Kidney epithelial cell (primary cell): ENCODE measurements at regions not wholly inside any gene's neighbourhood (a gene's known extent, or its start where the extent isn't known, plus 50 kb on each side); places are given as distances from the start of the nearest gene placed in this dataset.

ENCODE experiments used
- DNase-seq: peaks from one replicate; pipeline ENCODE4 v3.0.0-alpha.2; 2010; ENCODE audit warnings: low read depth
- H3K27me3 ChIP-seq: 2 replicates; pipeline ENCODE4 v1.6.0; 2011; ENCODE audit warnings: low read length; ENCODE audit not compliant: control insufficient read depth, insufficient read depth
- H3K36me3 ChIP-seq: 2 replicates; pipeline ENCODE4 v1.5.1; 2011; ENCODE audit warnings: low read length; ENCODE audit not compliant: control insufficient read depth, insufficient read depth
- H3K4me3 ChIP-seq: 2 replicates; pipeline ENCODE4 v1.5.1; 2011; ENCODE audit warnings: low read depth, mild to moderate bottlenecking, control low read depth, low read length
- TF ChIP-seq, protein P1 (sequence below): IDR thresholded peaks from 2 replicates; pipeline ENCODE4 v1.5.1; 2011; ENCODE audit warnings: mild to moderate bottlenecking, moderate library complexity, low read length, control low read depth, inconsistent platforms; ENCODE audit not compliant: insufficient read depth, poor library complexity, severe bottlenecking

DNA sequence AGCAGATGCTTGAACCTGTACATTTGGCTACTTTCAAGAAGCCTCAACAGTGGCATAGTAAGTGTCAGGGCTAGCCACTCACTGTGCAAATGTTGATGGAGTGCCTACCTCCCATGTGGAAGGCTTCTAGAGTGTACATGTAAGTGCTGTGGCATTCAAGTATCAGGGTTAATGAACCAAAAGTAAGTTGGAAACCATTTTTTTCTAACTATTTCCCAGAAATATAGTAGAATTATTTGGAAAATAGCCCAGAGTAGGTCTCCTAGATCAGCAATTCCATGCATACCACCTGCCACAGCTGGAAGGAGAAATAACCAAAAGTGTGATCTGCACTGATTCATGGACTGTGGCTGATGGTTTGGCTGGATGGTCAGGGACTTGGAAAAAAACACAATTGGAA is 53.3 kb downstream of the FOXD1 start:
- TF ChIP-seq, protein P1, sequence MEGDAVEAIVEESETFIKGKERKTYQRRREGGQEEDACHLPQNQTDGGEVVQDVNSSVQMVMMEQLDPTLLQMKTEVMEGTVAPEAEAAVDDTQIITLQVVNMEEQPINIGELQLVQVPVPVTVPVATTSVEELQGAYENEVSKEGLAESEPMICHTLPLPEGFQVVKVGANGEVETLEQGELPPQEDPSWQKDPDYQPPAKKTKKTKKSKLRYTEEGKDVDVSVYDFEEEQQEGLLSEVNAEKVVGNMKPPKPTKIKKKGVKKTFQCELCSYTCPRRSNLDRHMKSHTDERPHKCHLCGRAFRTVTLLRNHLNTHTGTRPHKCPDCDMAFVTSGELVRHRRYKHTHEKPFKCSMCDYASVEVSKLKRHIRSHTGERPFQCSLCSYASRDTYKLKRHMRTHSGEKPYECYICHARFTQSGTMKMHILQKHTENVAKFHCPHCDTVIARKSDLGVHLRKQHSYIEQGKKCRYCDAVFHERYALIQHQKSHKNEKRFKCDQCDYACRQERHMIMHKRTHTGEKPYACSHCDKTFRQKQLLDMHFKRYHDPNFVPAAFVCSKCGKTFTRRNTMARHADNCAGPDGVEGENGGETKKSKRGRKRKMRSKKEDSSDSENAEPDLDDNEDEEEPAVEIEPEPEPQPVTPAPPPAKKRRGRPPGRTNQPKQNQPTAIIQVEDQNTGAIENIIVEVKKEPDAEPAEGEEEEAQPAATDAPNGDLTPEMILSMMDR: no peak
- no peak overlapping the region for H3K4me3 ChIP-seq
- DNase-seq: no peak
- H3K36me3 ChIP-seq: no peaks in the 10 kb centered on the region
- H3K27me3 ChIP-seq: no peaks in the 10 kb centered on the region

DNA sequence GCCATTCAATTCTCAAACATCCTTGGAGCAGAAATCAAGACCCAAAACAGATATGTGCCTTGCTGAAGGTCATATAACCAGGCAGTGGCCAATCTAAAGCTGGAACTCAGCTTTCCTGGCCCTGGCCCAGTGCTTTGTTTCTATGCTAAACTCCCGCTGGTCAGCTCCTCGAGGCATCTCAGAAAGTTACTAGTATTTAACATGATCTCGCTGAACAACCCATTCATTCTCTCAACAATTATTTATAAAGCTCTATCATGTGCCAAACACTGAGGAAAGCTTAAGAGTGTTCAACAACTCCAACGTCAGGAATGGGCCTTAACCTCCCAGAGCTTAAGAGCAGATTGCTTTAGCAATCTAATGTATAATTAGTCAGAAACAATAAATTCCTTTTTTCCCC is 54.0 kb downstream of the FOXD1 start:
- TF ChIP-seq, protein P1: no peak
- Histone ChIP-seq H3K4me3 (no peak overlapping the region), H3K27me3 (no peaks in the 10 kb centered on the region), H3K36me3 (no peaks in the 10 kb centered on the region)
- DNase-seq: no peak

DNA sequence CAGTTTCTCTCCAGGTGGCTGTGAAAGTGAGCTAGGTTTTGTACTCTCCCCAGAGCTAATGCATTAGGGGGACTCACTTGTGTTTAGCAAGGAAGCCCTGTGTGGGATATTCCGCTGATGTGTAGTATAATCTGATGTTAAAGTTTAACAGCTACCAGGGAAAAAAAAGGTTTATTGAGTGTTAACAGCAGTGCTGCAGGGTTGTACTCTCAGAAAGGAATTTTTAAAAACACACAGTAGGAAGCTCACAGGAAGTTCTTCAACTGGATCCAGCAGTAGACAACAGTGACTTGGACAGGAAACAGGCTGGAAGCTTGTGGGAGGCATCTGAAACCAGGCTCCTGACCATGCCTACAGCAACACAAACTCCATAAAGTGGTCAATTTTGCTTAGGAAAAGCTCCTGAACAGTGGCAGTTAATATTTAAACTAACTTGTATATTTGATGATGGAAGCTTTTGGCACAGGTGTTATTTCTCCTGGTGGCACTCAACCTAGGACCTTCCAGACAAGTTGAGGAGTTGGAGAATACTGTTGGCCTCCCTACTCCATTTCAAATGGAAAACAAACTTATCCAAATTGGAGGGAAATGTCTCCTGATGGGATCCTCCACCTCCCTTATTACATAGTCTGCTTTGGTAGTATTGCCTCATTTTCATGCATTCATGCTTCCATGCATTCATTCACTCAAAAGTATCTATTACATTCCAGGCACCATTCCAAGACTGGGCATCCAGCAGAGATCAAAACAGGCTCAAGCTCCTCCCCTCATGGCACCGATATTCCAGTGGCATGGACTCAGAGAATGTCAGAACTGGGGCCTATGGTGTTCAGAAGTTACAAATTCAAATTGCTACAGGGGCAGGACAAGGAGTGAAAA is 54.7 kb downstream of the FOXD1 start:
- DNase-seq: no peak
- TF ChIP-seq, protein P1: no peak

DNA sequence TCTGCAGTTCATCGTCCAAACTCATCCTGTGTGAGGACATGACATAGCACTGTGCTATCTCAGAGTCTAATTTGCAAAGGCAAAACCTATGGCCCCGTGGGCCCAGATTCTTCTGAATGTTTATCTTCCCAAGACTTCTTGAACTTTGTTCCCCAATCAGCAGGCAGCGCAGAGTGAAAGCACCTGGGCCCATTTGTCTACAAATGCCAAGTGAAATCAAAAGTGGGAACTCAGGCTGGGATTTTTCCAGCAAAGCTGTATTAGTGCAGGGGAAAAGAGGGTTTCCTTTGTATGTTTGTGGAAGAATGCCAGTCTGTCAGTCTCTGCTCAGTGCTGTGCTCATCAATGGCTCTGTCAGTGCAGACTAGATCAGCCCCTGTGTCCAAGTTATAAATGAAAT is 55.8 kb downstream of the FOXD1 start:
- no peaks in the 10 kb centered on the region for H3K27me3 ChIP-seq
- DNase-seq: no peak
- no peak overlapping the region for H3K4me3 ChIP-seq
- TF ChIP-seq, protein P1: no peak
- no peaks in the 10 kb centered on the region for H3K36me3 ChIP-seq

More for the DNA sequence above, 54.7 kb downstream of the FOXD1 start:
- Histone ChIP-seq H3K36me3 (no peaks in the 10 kb centered on the region), H3K27me3 (no peaks in the 10 kb centered on the region), H3K4me3 (no peak overlapping the region)

DNA sequence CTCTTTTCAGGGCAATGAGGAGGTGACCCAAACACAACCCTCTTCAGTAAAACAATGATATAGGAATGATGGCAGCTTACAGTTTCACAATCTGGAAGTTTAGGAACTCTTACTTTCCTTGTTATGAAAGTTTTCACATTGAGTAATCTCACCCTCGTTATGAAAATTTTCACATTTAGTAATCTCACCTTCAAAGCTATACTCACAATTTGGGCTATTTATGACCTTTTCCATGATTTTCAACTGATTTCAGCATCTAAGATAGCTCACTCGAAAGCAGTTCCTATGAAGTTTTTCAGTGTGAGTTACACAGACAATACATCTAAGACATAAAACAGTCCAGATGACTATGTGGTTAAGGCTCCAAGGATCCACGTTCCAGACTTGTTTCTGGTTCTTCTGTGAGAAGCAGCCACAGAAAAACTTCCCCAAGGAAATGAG is 57.1 kb downstream of the FOXD1 start:
- no peak overlapping the region for H3K4me3 ChIP-seq
- TF ChIP-seq, protein P1: no peak
- no peak for DNase-seq
- no peaks in the 10 kb centered on the region for H3K27me3 ChIP-seq
- H3K36me3 ChIP-seq: no peaks in the 10 kb centered on the region

DNA sequence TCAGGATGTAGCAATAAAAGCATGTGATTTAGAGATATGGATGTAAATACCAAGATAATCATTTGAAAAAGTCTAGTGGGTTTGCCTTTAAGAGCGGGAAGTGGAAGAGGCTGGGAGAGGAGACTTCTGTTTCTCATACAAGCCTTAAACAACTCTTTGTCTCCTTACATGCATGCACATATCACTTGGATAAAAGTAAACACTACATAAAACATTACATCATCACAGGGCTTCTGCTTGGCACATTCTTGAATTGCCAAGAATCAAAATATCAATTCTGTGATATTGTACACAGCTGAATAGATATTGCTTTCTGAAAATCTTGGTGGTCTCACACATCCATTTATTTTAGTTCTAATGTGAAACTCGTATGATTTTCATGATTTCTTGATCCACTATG is 57.6 kb downstream of the FOXD1 start:
- no peaks in the 10 kb centered on the region for H3K36me3 ChIP-seq
- DNase-seq: no peak
- TF ChIP-seq, protein P1: no peak
- H3K4me3 ChIP-seq: no peak overlapping the region
- H3K27me3 ChIP-seq: no peaks in the 10 kb centered on the region
